GM12873 (cell line): ENCODE measurements at regions not wholly inside any gene's neighbourhood (a gene's known extent, or its start where the extent isn't known, plus 50 kb on each side); places are given as distances from the start of the nearest gene placed in this dataset.

Source experiments
- TF ChIP-seq, protein P1 (sequence below): IDR thresholded peaks from 2 replicates; pipeline ENCODE4 v1.5.1; 2012; ENCODE audit warnings: low read depth, mild to moderate bottlenecking, moderate library complexity, low read length, control low read depth; ENCODE audit not compliant: insufficient read depth; ENCODE audit errors: missing control alignments

DNA sequence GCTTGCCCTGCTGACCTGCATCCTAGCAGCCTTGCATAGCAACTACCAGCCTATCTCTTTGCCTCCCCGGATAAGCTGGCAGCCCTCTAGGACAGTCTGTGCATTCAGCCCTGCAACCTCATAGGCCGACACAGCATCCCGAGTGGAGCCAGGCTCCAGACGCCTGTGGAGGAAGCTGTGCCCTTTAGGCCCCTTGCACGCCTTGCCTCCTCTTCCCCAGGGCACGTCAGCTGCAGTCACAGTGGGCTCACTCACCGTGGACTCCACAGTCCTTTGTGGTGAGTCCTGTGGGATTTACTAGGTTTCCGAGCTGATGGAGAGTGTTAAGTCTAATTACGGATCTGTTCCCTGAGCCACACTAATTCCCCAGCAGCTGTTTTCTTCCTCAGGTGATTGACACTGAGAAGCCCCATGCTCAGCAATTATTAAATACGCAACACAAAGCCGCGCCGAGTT is 540.0 kb downstream of the TCERG1L start:
- TF ChIP-seq, protein P1, sequence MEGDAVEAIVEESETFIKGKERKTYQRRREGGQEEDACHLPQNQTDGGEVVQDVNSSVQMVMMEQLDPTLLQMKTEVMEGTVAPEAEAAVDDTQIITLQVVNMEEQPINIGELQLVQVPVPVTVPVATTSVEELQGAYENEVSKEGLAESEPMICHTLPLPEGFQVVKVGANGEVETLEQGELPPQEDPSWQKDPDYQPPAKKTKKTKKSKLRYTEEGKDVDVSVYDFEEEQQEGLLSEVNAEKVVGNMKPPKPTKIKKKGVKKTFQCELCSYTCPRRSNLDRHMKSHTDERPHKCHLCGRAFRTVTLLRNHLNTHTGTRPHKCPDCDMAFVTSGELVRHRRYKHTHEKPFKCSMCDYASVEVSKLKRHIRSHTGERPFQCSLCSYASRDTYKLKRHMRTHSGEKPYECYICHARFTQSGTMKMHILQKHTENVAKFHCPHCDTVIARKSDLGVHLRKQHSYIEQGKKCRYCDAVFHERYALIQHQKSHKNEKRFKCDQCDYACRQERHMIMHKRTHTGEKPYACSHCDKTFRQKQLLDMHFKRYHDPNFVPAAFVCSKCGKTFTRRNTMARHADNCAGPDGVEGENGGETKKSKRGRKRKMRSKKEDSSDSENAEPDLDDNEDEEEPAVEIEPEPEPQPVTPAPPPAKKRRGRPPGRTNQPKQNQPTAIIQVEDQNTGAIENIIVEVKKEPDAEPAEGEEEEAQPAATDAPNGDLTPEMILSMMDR, result no peak

- TF ChIP-seq, protein P1, result no peak
These were observed 539.5 kb downstream of the TCERG1L start for GRCh38 chr10:130772056-130772455.

- TF ChIP-seq, protein P1, result no peak
These were observed 538.8 kb downstream of the TCERG1L start for GRCh38 chr10:130772676-130773075.

- TF ChIP-seq, protein P1, result no peak
These were observed 537.6 kb downstream of the TCERG1L start for GRCh38 chr10:130773941-130774340.

DNA sequence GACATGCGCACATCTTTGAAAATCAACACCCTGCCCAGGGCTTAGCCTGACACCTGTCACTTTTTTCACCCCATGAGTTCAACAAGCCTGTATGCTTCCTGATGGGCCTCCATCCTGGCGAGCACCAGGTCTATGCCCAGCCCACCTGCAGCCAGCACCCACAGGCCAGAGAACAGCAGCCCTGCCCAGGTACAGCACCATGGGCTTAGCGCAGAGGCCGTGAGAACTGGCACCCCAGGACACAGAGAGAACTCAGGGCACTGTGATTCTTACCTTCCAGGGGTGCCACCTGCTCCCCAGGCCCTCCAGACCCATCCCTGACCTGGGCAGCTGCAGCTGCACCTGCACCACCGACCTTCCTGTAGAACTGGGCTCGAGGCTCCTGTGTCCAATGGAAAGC is 536.6 kb downstream of the TCERG1L start:
- TF ChIP-seq, protein P1, result no peak

DNA sequence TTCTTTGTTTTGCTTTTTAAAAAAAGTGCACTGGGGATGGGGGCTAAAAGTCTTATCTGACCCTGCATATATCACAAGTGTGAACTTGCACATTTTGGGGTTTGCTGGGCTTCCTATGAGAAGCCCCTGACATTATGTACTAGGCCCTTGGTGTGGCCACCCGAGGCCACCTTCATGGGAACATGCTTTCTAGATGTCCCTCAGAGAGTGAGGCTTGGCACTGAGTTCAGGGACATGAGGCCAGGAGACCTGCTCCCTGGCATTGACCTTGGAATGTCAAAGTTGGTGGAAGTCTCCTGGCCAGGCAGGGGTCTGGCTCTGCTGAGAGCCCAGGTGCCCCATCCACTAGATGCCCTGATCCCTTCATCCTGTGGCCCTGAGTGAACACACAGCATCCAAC is 536.2 kb downstream of the TCERG1L start:
- TF ChIP-seq, protein P1, result no peak

GRCh38 chr10:130776724-130777123 is 534.8 kb downstream of the TCERG1L start:
- TF ChIP-seq, protein P1, result no peak

DNA sequence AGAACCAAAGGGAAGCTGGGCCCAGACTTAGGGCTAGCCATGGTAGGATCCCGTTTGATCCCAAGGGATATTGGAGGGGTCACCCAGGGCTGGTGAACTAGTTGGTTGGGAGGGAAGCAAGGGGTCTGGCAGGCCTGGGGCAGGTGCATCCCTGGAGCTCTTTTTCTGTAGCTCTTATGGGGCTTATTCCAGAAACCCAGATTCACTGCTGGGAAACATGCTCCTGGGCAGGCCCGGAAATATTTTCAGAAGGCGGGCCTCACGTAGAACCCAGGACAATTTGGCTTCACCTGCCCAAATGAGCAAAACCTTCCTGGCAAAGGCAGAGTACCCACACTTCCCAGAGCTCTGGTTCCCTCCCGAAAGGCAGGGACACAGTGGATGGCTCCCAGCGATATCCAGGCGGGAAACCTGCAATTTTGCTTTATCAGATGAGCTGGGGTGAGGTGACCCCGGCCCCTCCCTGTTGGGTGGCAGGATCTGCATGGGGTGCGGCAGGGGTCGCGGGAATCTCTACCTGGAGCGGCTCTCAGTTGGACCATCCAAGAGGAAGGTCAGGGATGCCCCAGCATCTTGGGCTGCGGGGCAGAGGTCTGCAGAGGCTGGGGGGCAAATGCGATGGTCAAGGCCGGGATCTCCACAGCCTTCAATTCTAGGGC is 533.9 kb downstream of the TCERG1L start:
- TF ChIP-seq, protein P1, result no peak
